ENCODE measurements at regions not wholly inside any gene's neighbourhood (a gene's known extent, or its start where the extent isn't known, plus 50 kb on each side); places are given as distances from the start of the nearest gene placed in this dataset.

GRCh38 chr14:56899829-56900228, 89.5 kb upstream of the OTX2 start:
- no peaks in the 10 kb centered on the region for H4K20me1 ChIP-seq (ENCODE audit: control insufficient read depth, insufficient read depth, insufficient read length)
- H2AFZ ChIP-seq (ENCODE audit: low read length): no peak overlapping the region
- H3K14ac ChIP-seq (ENCODE audit: insufficient read depth, low read length): peak overlapping the region; percentile 59; the same call in 1 of the 2 replicates
- Mint-ChIP-seq H3K36me3 (ENCODE audit: insufficient read depth in 1 of 3, low read depth in 3 of 3) (peaks cover 0 to 4% (median 0%) of the 10 kb centered on the region in 3 experiments; a peak in 2 of 7 replicates), H3K9me3 (peaks cover 0 to 5% of the 10 kb centered on the region in 2 experiments; a peak in 2 of 5 replicates), H3K27ac (peak overlapping the region; percentile 90 to 99 (median 98)), H3K27me3 (ENCODE audit: low read depth) (peaks cover 22% of the 10 kb centered on the region), H3K4me1 (peaks cover 82 to 95% of the 10 kb centered on the region in 2 experiments), H3K4me3 (peak overlapping the region in 1 of 2 experiments; percentile 62; a peak in 2 of 5 replicates)
- H3K23ac ChIP-seq (ENCODE audit: insufficient read length, low read depth, low read length): no peak overlapping the region
- no peaks in the 10 kb centered on the region for H3K9me3 ChIP-seq (ENCODE audit: control insufficient read depth, low read depth, low read length)
- H3K4ac ChIP-seq (ENCODE audit: low read depth, low read length): no peak overlapping the region
- peak overlapping the region; percentile 64 for H3K18ac ChIP-seq (ENCODE audit: insufficient read length, low read depth, low read length)
- H3K23me2 ChIP-seq (ENCODE audit: insufficient read length, low read depth, low read length, poor library complexity, severe bottlenecking): no peaks in the 10 kb centered on the region
- no peak overlapping the region for H2BK20ac ChIP-seq (ENCODE audit: low read depth, low read length, poor library complexity, severe bottlenecking)
- no CpG with 5 or more reads among the region's 3 CpGs for WGBS (ENCODE audit: extremely low coverage, insufficient read length, low lambda C conversion rate)
- H3K56ac ChIP-seq (ENCODE audit: insufficient read length, low read depth, low read length): no peak overlapping the region
- no peak overlapping the region for H2AK5ac ChIP-seq (ENCODE audit: insufficient read length, low read length)
- TF ChIP-seq CTCF (conservative IDR thresholded peaks at IDR 0.05): no peak
- no peak overlapping the region for H2BK120ac ChIP-seq (ENCODE audit: low read depth, low read length, poor library complexity, severe bottlenecking)
- no peak overlapping the region for H2BK5ac ChIP-seq (ENCODE audit: insufficient read length, low read length)
- H3K4me2 ChIP-seq (ENCODE audit: insufficient read depth, insufficient read length, low read length): peak overlapping the region; percentile 14
- H3K79me2 ChIP-seq (ENCODE audit: insufficient read depth, low read length): no peaks in the 10 kb centered on the region
- H3K4me1 ChIP-seq (ENCODE audit: insufficient read depth, low read length): peaks cover 21% of the 10 kb centered on the region; the same call in 1 of the 2 replicates
- no peak overlapping the region for H2BK15ac ChIP-seq (ENCODE audit: low read depth, low read length)
- DNase-seq: peak; percentile 65
- H3K9ac ChIP-seq (ENCODE audit: extremely low read depth, insufficient read length, low read length): no peak overlapping the region
- no peak overlapping the region for H4K5ac ChIP-seq (ENCODE audit: insufficient read length, low read depth, low read length)
- peaks cover 20% of the 10 kb centered on the region for H3K27me3 ChIP-seq (ENCODE audit: insufficient read depth, low read length)
- peak overlapping the region; percentile 55 for H3K27ac ChIP-seq (ENCODE audit: insufficient read length, low read depth, low read length)
- H4K8ac ChIP-seq (replicated peaks; ENCODE audit: insufficient read length, low read depth, low read length): no peak overlapping the region
- peak overlapping the region; percentile 41 for H3T11ph ChIP-seq (ENCODE audit: low read length)
- no peak overlapping the region for H4K91ac ChIP-seq (ENCODE audit: insufficient read length, low read depth, low read length)
- H3K79me1 ChIP-seq (ENCODE audit: insufficient read depth, low read depth, low read length, poor library complexity, severe bottlenecking): no peaks in the 10 kb centered on the region
- H2BK12ac ChIP-seq (ENCODE audit: insufficient read length, low read depth, low read length): no peak overlapping the region

All from H9 (cell line).